Brain microvascular endothelial cell (primary cell): ENCODE measurements at regions not wholly inside any gene's neighbourhood (a gene's known extent, or its start where the extent isn't known, plus 50 kb on each side); places are given as distances from the start of the nearest gene placed in this dataset.

Source experiments
- DNase-seq: peaks from one replicate; pipeline ENCODE4 v3.0.0-alpha.2; 2020
- H3K27ac ChIP-seq: fragments of 250-450 bp; sonication (Bioruptor Pico); 2 replicates; pipeline ENCODE4 v1.5.1; 2020; ENCODE audit warnings: mild to moderate bottlenecking, moderate library complexity
- H3K27me3 ChIP-seq: fragments of 250-450 bp; sonication (Bioruptor Pico); replicated peaks from 2 replicates; pipeline ENCODE4 v1.5.1; 2020; ENCODE audit warnings: mild to moderate bottlenecking
- H3K36me3 ChIP-seq: fragments of 250-450 bp; sonication (Bioruptor Pico); replicated peaks from 2 replicates; pipeline ENCODE4 v1.5.1; 2020; ENCODE audit warnings: mild to moderate bottlenecking
- H3K4me3 ChIP-seq: 2 replicates; pipeline ENCODE4 v1.5.1; 2011; ENCODE audit warnings: low read depth, mild to moderate bottlenecking, control low read depth, low read length, moderate library complexity
- CTCF ChIP-seq: IDR thresholded peaks from 2 replicates; pipeline ENCODE4 v1.5.1; 2011; ENCODE audit warnings: low read depth, mild to moderate bottlenecking, moderate library complexity, low read length, control low read depth, inconsistent platforms; ENCODE audit errors: missing control alignments
- in situ Hi-C: cut with HindIII; loops from 2 replicates; pipeline ENCODE4 v1.10.0; 2017; ENCODE audit warnings: low sequenced_read_pairs, low pct_ligation_motif_present

- no peak for TF ChIP-seq CTCF
- no peak overlapping the region for H3K4me3 ChIP-seq
Observed at GRCh38 chr14:41302776-41303175, 303.9 kb upstream of the LRFN5 start.

GRCh38 chr14:41299924-41300323, 306.8 kb upstream of the LRFN5 start:
- no peak for TF ChIP-seq CTCF
- no peak overlapping the region for H3K27ac ChIP-seq
- no peaks in the 10 kb centered on the region for H3K36me3 ChIP-seq
- no peak overlapping the region for H3K4me3 ChIP-seq
- no peak for DNase-seq
- in situ Hi-C loops: no loop called here
- no peaks in the 10 kb centered on the region for H3K27me3 ChIP-seq

More at GRCh38 chr14:41302776-41303175, 303.9 kb upstream of the LRFN5 start:
- H3K36me3 ChIP-seq: no peaks in the 10 kb centered on the region
- in situ Hi-C loops: no loop called here
- no peak for DNase-seq
- H3K27ac ChIP-seq: no peak overlapping the region
- H3K27me3 ChIP-seq: no peaks in the 10 kb centered on the region

GRCh38 chr14:41298328-41298690, 308.4 kb upstream of the LRFN5 start:
- in situ Hi-C loops: no loop called here
- Histone ChIP-seq H3K36me3 (no peaks in the 10 kb centered on the region), H3K4me3 (no peak overlapping the region), H3K27me3 (no peaks in the 10 kb centered on the region), H3K27ac (no peak overlapping the region)
- DNase-seq: no peak
- no peak for TF ChIP-seq CTCF

- no peak overlapping the region for H3K4me3 ChIP-seq
- in situ Hi-C loops: no loop called here
- H3K27ac ChIP-seq: no peak overlapping the region
- no peak for TF ChIP-seq CTCF
- no peak for DNase-seq
- H3K36me3 ChIP-seq: no peaks in the 10 kb centered on the region
- H3K27me3 ChIP-seq: no peaks in the 10 kb centered on the region
Observed at GRCh38 chr14:41297576-41298327, 308.9 kb upstream of the LRFN5 start.

GRCh38 chr14:41295734-41296133, 310.9 kb upstream of the LRFN5 start:
- Histone ChIP-seq H3K4me3 (no peak overlapping the region), H3K27ac (no peak overlapping the region), H3K36me3 (no peaks in the 10 kb centered on the region), H3K27me3 (no peaks in the 10 kb centered on the region)
- in situ Hi-C loops: no loop called here
- DNase-seq: no peak
- no peak for TF ChIP-seq CTCF

GRCh38 chr14:41289025-41289424, 317.7 kb upstream of the LRFN5 start:
- no peak for DNase-seq
- TF ChIP-seq CTCF: no peak
- in situ Hi-C loops: no loop called here
- Histone ChIP-seq H3K27me3 (no peaks in the 10 kb centered on the region), H3K27ac (no peak overlapping the region), H3K4me3 (no peak overlapping the region), H3K36me3 (no peaks in the 10 kb centered on the region)
